IMR-90 (cell line): ENCODE measurements at regions not wholly inside any gene's neighbourhood (a gene's known extent, or its start where the extent isn't known, plus 50 kb on each side); places are given as distances from the start of the nearest gene placed in this dataset.
A peak's percentile ranks its signal among the peaks of the same experiment; 100 is the strongest.

Source experiments
- ATAC-seq: fragments of 200-7000 bp; cut with Tn5 transposase; 2 replicates; pipeline ENCODE4 v1.9.1; 2020; ENCODE audit warnings: low read depth, mild to moderate bottlenecking, moderate library complexity
- BruUV-seq: library from RNA; stranded (reverse); fragments of 400-500 nt; replicated peaks from 2 replicates; lab custom pipeline; 2021; lab: Mats Ljungman, UMichigan
- CTCF ChIA-PET: fragments of 300-600 bp; formaldehyde crosslinking; extraction: SDS; loops from one replicate; lab custom pipeline; 2021; ENCODE audit warnings: antibody characterized with exemption; lab: Yijun Ruan, JAX
- POLR2A ChIA-PET: fragments of 300-600 bp; sonication (Branson Sonifier 250); formaldehyde crosslinking; loops from one replicate; lab custom pipeline; 2022; ENCODE audit warnings: antibody characterized with exemption; ENCODE audit not compliant: unreplicated experiment; lab: Charles Lee
- DNase-seq: peaks from one replicate; pipeline ENCODE4 v3.0.0; 2013
- H2AFZ ChIP-seq: replicated peaks from 2 replicates; pipeline ENCODE3; 2013; ENCODE audit warnings: low read length, mild to moderate bottlenecking; ENCODE audit not compliant: poor library complexity
- H2AK5ac ChIP-seq: 2 replicates; pipeline ENCODE4 v1.6.1; 2013; ENCODE audit warnings: low read depth, low read length, inconsistent platforms
- H2AK9ac ChIP-seq: replicated peaks from 2 replicates; pipeline ENCODE3; 2013; ENCODE audit warnings: mild to moderate bottlenecking, low read depth, low read length, moderate library complexity; ENCODE audit not compliant: poor library complexity
- H2BK120ac ChIP-seq: 2 replicates; pipeline ENCODE4 v1.6.1; 2013; ENCODE audit warnings: low read depth, low read length, inconsistent platforms
- H2BK15ac ChIP-seq: 3 replicates; pipeline ENCODE4 v1.6.1; 2013; ENCODE audit warnings: low read depth, low read length, inconsistent platforms
- H2BK20ac ChIP-seq: 2 replicates; pipeline ENCODE4 v1.6.1; 2013; ENCODE audit warnings: low read depth, mild to moderate bottlenecking, inconsistent platforms, low read length, moderate library complexity
- H2BK5ac ChIP-seq: 2 replicates; pipeline ENCODE4 v1.6.1; 2013; ENCODE audit warnings: mild to moderate bottlenecking, low read depth, low read length, inconsistent platforms; ENCODE audit not compliant: poor library complexity, severe bottlenecking
- H3K14ac ChIP-seq: replicated peaks from 2 replicates; pipeline ENCODE4 v1.6.1; 2013; ENCODE audit warnings: low read depth, low read length, inconsistent platforms
- H3K18ac ChIP-seq: 2 replicates; pipeline ENCODE4 v1.6.1; 2013; ENCODE audit warnings: low read depth, low read length, control low read depth
- H3K23ac ChIP-seq: 2 replicates; pipeline ENCODE4 v1.6.1; 2013; ENCODE audit warnings: low read depth, low read length, inconsistent platforms
- H3K27ac ChIP-seq: 2 replicates; pipeline ENCODE4 v1.5.1; 2013; ENCODE audit warnings: mild to moderate bottlenecking, control low read depth, low read length; ENCODE audit not compliant: insufficient read depth
- H3K27me3 ChIP-seq: 2 replicates; pipeline ENCODE4 v1.6.1; 2013; ENCODE audit warnings: low read length; ENCODE audit not compliant: control insufficient read depth, insufficient read depth
- H3K36me3 ChIP-seq: 2 replicates; pipeline ENCODE4 v1.6.1; 2013; ENCODE audit warnings: low read length, mixed read lengths; ENCODE audit not compliant: control insufficient read depth, insufficient read depth
- H3K4ac ChIP-seq: 2 replicates; pipeline ENCODE4 v1.6.1; 2013; ENCODE audit warnings: low read depth, low read length, inconsistent platforms
- H3K4me1 ChIP-seq: 2 replicates; pipeline ENCODE4 v1.6.1; 2013; ENCODE audit warnings: low read length, mixed read lengths; ENCODE audit not compliant: control insufficient read depth, insufficient read depth
- H3K4me2 ChIP-seq: 2 replicates; pipeline ENCODE4 v1.6.1; 2013; ENCODE audit warnings: low read depth, mild to moderate bottlenecking, control low read depth, low read length, moderate library complexity
- H3K4me3 ChIP-seq: 2 replicates; pipeline ENCODE4 v1.5.1; 2013; ENCODE audit warnings: low read depth, mild to moderate bottlenecking, control low read depth, low read length, moderate library complexity; ENCODE audit not compliant: insufficient read depth
- H3K56ac ChIP-seq: 2 replicates; pipeline ENCODE4 v1.6.1; 2013; ENCODE audit warnings: low read length, inconsistent platforms; ENCODE audit not compliant: insufficient read depth; ENCODE audit errors: extremely low read depth
- H3K79me1 ChIP-seq, 2 experiments: 2 replicates each; pipeline ENCODE4 v1.6.1; 2013; ENCODE audit warnings: low read length in 2 of 2, inconsistent platforms in 1 of 2, low read depth in 1 of 2
- H3K9ac ChIP-seq: 2 replicates; pipeline ENCODE4 v1.6.1; 2013; ENCODE audit warnings: low read depth, low read length, control low read depth
- H3K9me1 ChIP-seq: 2 replicates; pipeline ENCODE4 v1.6.1; 2013; ENCODE audit warnings: low read length, inconsistent platforms; ENCODE audit not compliant: insufficient read depth
- H3K9me3 ChIP-seq: 2 replicates; pipeline ENCODE4 v1.6.1; 2013; ENCODE audit warnings: low read length; ENCODE audit not compliant: control insufficient read depth, insufficient read depth
- H4K20me1 ChIP-seq: 2 replicates; pipeline ENCODE4 v1.6.1; 2013; ENCODE audit warnings: low read length, inconsistent platforms; ENCODE audit not compliant: insufficient read depth
- H4K5ac ChIP-seq: 2 replicates; pipeline ENCODE4 v1.6.1; 2013; ENCODE audit warnings: mild to moderate bottlenecking, low read depth, low read length, control low read depth
- H4K8ac ChIP-seq, 2 experiments: 2 replicates each; pipeline ENCODE4 v1.6.1; 2013; ENCODE audit warnings: low read depth in 2 of 2, low read length in 2 of 2, control low read depth in 1 of 2, inconsistent platforms in 1 of 2
- H4K91ac ChIP-seq: 2 replicates; pipeline ENCODE4 v1.6.1; 2013; ENCODE audit warnings: low read depth, low read length, inconsistent platforms; ENCODE audit not compliant: insufficient read depth
- CEBPB ChIP-seq: IDR thresholded peaks from 2 replicates; pipeline ENCODE4 v1.6.1; 2012; ENCODE audit warnings: low read depth, low read length, improper control_type of control experiment
- SMC3 ChIP-seq: fragments of 150-350 bp; IDR thresholded peaks from 2 replicates; pipeline ENCODE4 v1.6.1; 2016; ENCODE audit warnings: low read depth, mild to moderate bottlenecking, antibody characterized with exemption, low read length, moderate library complexity
- WGBS, 2 experiments: methylation state at CpG; one replicate each; pipeline versions ENCODE4 v1.1.5 to v1.1.7; 2013; ENCODE audit warnings: missing lambda C conversion rate in 2 of 2; ENCODE audit not compliant: insufficient read length in 1 of 2; ENCODE audit errors: extremely low coverage in 2 of 2; 5-methylcytosine and 5-hydroxymethylcytosine counted together
- dilution Hi-C: fragments of 300-500 bp; cut with HindIII; formaldehyde crosslinking; loops from one replicate; pipeline ENCODE4 v1.14.3; 2018; ENCODE audit warnings: low sequenced_read_pairs; ENCODE audit not compliant: unreplicated experiment
- in situ Hi-C: fragments of 300-500 bp; cut with MboI; formaldehyde crosslinking; loops from 3 replicates; pipeline ENCODE4 v1.14.3; 2019; ENCODE audit warnings: low sequenced_read_pairs, inconsistent platforms, mixed read lengths
- intact Hi-C: fragments of 100-400 bp; cut with micrococcal nuclease; formaldehyde crosslinking; loops from 2 replicates; pipeline ENCODE4 v1.10.0; 2022

DNA sequence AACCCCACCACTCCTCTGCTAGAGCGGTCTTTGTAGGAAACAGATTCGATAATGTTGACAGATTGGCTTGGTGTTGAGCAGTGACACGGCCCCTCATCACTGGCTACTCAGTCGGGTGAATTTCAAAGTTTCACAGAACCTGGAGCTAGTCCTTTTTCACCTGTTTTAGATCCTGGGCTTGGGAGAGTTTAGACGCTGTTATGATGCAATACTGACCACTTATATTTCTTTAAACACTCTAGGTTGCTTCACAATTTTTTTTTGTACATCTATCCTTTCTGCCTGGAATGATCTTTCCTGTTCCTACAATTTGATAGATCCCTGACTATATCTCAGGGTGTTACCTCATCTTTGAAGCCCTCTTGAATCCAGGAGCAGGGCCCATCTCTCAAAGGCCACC, 97.1 kb upstream of the ATP10A start:
- H3K23ac ChIP-seq: no peak overlapping the region
- ATAC-seq (no peak), DNase-seq (no peak)
- no peak overlapping the region for H3K9ac ChIP-seq
- H4K20me1 ChIP-seq: no peaks in the 10 kb centered on the region
- no peak overlapping the region for H3K18ac ChIP-seq
- peaks cover 3% of the 10 kb centered on the region for H3K27me3 ChIP-seq
- no peak overlapping the region for H2AK5ac ChIP-seq
- H2BK20ac ChIP-seq: no peak overlapping the region
- no peak overlapping the region for H2AK9ac ChIP-seq
- no CpG with 5 or more reads among the region's 5 CpGs for WGBS, 2 experiments
- H2BK120ac ChIP-seq: no peak overlapping the region
- no peak overlapping the region for H3K56ac ChIP-seq
- intact Hi-C loops (no loop called here), in situ Hi-C loops (no loop called here), dilution Hi-C loops (no loop called here)
- no peaks in the 10 kb centered on the region for H3K79me1 ChIP-seq
- no TSS peak for BruUV-seq
- H3K4ac ChIP-seq: no peak overlapping the region
- H3K14ac ChIP-seq: no peak overlapping the region
- TF ChIP-seq SMC3 (no peak), CEBPB (peak; percentile 62)
- H4K5ac ChIP-seq: no peak overlapping the region
- ChIA-PET CTCF (no interaction called here), POLR2A (no interaction called here)
- no peak overlapping the region for H3K4me3 ChIP-seq
- H2AFZ ChIP-seq: no peak overlapping the region
- H2BK15ac ChIP-seq: no peak overlapping the region
- H3K4me1 ChIP-seq: no peaks in the 10 kb centered on the region
- no peak overlapping the region for H3K27ac ChIP-seq
- no peak overlapping the region for H4K91ac ChIP-seq
- no peaks in the 10 kb centered on the region for H3K9me3 ChIP-seq
- H4K8ac ChIP-seq: no peak overlapping the region
- peaks cover 4% of the 10 kb centered on the region; the same call in 1 of the 2 replicates for H3K9me1 ChIP-seq
- no peak overlapping the region for H3K4me2 ChIP-seq
- no peaks in the 10 kb centered on the region for H3K36me3 ChIP-seq
- no peak overlapping the region for H2BK5ac ChIP-seq
